RWPE1 (cell line): ENCODE measurements at regions not wholly inside any gene's neighbourhood (a gene's known extent, or its start where the extent isn't known, plus 50 kb on each side); places are given as distances from the start of the nearest gene placed in this dataset.

Experiments
- CTCF ChIA-PET: fragments of 350-600 bp; sonication (Branson Sonifier 250); formaldehyde crosslinking; extraction: SDS; loops from one replicate; lab custom pipeline; 2021; lab: Yijun Ruan, JAX
- POLR2A ChIA-PET: fragments of 400-600 bp; formaldehyde crosslinking; extraction: SDS; loops from one replicate; lab custom pipeline; 2020; ENCODE audit warnings: antibody characterized with exemption; ENCODE audit not compliant: low non-redundant PET; lab: Yijun Ruan, JAX
- DNase-seq: peaks from one replicate; pipeline ENCODE4 v3.0.0; 2012; ENCODE audit warnings: low spot score
- H3K27ac ChIP-seq: fragments of 450-650 bp; 2 replicates; pipeline ENCODE4 v1.5.1; 2017
- CTCF ChIP-seq: fragments of 450-650 bp; conservative IDR thresholded peaks from 2 replicates; pipeline ENCODE4 v1.5.1; 2017; ENCODE audit warnings: low read depth, mild to moderate bottlenecking

GRCh38 chr9:89659891-89660685 is 55.3 kb downstream of the GADD45G start:
- ChIA-PET CTCF (interaction anchor here (0.6 to 0.7 kb wide), 2 partner anchors 88 to 255 kb away, joined by 3 read pairs; no protein-coding TSS in a partner anchor), POLR2A (no interaction called here)
- H3K27ac ChIP-seq, result no peak overlapping the region
- no peak for DNase-seq
- TF ChIP-seq CTCF, result no peak

DNA sequence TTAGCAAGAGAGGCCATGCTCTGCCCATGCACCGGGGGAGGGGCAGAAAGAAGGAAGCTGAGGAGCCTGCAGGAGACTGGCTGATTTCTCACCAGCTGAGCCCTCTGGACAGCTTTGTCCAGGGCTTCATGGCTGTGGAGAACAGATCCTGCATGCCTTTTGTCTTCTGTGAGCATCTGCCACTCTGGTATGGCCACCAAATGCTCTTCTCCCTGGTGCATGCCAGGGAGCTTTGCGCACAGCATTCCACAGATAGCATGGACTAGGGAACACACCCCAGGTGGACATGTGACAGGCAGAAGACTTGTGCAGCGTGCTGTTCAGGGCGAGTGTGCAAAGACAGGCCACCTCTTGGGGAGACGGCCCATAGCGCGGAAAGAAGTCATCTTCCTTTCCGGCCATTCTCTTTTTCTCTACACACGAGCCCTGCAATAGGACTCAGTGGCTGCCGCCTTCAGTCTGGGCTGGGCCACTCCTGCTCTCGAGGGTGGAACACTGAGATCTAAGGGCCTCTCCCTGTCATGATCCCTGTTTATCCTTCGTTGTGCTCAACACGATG is 56.7 kb downstream of the GADD45G start:
- no peak overlapping the region for H3K27ac ChIP-seq
- no peak for TF ChIP-seq CTCF
- ChIA-PET POLR2A (no interaction called here), CTCF (interaction anchor here (0.6 kb wide), 1 partner anchor 163 kb away, joined by 4 read pairs; no protein-coding TSS in a partner anchor)
- no peak for DNase-seq

- peak; percentile 98 for DNase-seq
- ChIA-PET CTCF (interaction anchor here (0.6 kb wide), 1 partner anchor 202 kb away, joined by 3 read pairs; no protein-coding TSS in a partner anchor), POLR2A (no interaction called here)
- TF ChIP-seq CTCF, result no peak
- H3K27ac ChIP-seq, result no peak overlapping the region
Observed at GRCh38 chr9:89661956-89662717, 57.3 kb downstream of the GADD45G start.

DNA sequence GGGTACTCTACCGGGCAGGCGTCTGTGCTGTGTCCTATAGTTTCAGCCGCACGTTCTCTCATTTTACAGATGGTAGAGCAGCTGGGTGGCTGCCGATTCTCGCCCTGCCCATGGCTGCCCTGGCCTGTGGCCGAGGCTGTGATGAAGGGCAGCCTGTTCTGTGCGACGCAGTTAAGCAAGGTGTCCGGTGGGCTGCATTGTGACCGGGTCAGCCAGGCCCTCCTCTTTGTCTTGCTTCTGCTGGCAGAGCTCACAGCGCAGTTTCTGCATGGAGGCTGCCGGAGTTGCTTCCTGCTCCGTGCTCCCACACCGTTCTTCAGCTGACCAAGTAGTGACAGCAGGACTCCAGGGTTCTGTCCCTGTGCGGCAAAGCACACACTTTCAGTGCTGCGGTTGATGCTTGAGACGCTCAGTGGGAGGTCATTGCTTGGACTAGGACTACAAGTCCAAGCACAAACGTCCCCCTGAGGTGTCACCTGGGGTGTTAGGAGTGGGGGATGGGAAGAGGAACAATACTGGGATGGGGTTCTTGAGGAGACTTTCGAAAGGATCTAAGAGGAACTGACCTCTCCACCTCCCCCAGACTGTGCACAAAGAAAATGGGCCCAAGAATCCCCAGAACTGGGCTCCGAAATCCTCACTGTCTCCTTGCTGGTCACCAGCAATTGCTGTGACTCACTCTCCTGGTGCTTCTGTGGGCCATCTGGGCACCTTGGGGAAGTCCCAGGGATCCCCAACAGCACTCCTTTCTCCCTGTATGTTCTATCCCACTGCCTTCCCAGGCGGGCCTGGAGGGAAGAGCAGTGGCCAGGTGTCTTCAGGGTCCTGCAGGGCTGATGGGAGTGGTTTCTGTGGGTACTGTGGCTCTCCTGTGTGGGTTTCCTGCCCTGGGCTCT is 58.2 kb downstream of the GADD45G start:
- no peak overlapping the region for H3K27ac ChIP-seq
- POLR2A ChIA-PET, result no interaction called here
- CTCF ChIA-PET, result interaction anchor here (0.6 kb wide), 1 partner anchor 201 kb away, joined by 3 read pairs; no protein-coding TSS in a partner anchor
- no peak for TF ChIP-seq CTCF
- DNase-seq, result no peak

DNA sequence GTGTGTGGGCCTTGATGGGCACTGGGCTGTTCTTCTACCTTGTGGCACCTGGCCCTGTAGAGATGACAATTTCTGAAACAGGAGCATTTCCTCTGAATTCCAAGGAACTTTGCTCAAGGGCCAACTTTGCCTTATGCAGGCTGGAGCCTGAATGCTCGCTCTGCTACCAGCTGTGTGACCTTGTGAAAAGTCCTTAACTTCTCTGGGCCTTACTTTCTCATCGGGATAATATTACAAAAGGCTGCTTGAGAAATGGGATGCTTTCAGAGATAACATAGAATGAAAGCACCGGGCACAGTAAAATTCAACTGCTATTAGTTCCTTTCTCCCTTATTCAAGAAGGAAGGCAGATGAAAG is 58.8 kb downstream of the GADD45G start:
- ChIA-PET POLR2A (no interaction called here), CTCF (no interaction called here)
- H3K27ac ChIP-seq, result no peak overlapping the region
- DNase-seq, result no peak
- no peak for TF ChIP-seq CTCF
